GM12872 (cell line): ENCODE measurements at regions not wholly inside any gene's neighbourhood (a gene's known extent, or its start where the extent isn't known, plus 50 kb on each side); places are given as distances from the start of the nearest gene placed in this dataset.

Source experiments
- CTCF ChIP-seq: IDR thresholded peaks from 3 replicates; pipeline ENCODE4 v1.5.1; 2011; ENCODE audit warnings: low read depth, mild to moderate bottlenecking, low read length, moderate library complexity; ENCODE audit not compliant: insufficient read depth

GRCh38 chr5:30401479-30402058 is 791.9 kb upstream of the CDH6 start:
- peak; percentile 27; the same call in 1 of the 3 replicates for TF ChIP-seq CTCF

GRCh38 chr5:30398423-30398822 is 795.1 kb upstream of the CDH6 start:
- TF ChIP-seq CTCF: no peak

- no peak for TF ChIP-seq CTCF
Measured at GRCh38 chr5:30392897-30393296, 800.6 kb upstream of the CDH6 start.

- no peak for TF ChIP-seq CTCF
Measured at GRCh38 chr5:30390095-30390494, 803.4 kb upstream of the CDH6 start.

- no peak for TF ChIP-seq CTCF
Measured at GRCh38 chr5:30387974-30388632, 805.4 kb upstream of the CDH6 start.

GRCh38 chr5:30385754-30386153 is 807.7 kb upstream of the CDH6 start:
- TF ChIP-seq CTCF: no peak

- TF ChIP-seq CTCF: no peak
Measured at GRCh38 chr5:30384171-30384570, 809.3 kb upstream of the CDH6 start.
